Right hindlimb (tissue), 1 donor: ENCODE measurements at regions not wholly inside any gene's neighbourhood (a gene's known extent, or its start where the extent isn't known, plus 50 kb on each side); places are given as distances from the start of the nearest gene placed in this dataset.
"Not testable (repeated sequence)": the region's sequence is repeated elsewhere in the genome, so short reads cannot be mapped to it uniquely, and the experiment has no call there.

Source experiments
- DNase-seq: peaks from one replicate; pipeline ENCODE4 v3.0.0-alpha.2; 2018

- DNase-seq: no peak
Observed at GRCh38 chr1:233435622-233436021, 108.1 kb downstream of the MAP3K21 start.

GRCh38 chr1:233439721-233440120 is 112.2 kb downstream of the MAP3K21 start:
- DNase-seq: no peak

- DNase-seq: peak; percentile 33
Observed at GRCh38 chr1:233440951-233441401, 113.5 kb downstream of the MAP3K21 start.

- no peak for DNase-seq
Observed at GRCh38 chr1:233442026-233442780, 114.7 kb downstream of the MAP3K21 start.

DNA sequence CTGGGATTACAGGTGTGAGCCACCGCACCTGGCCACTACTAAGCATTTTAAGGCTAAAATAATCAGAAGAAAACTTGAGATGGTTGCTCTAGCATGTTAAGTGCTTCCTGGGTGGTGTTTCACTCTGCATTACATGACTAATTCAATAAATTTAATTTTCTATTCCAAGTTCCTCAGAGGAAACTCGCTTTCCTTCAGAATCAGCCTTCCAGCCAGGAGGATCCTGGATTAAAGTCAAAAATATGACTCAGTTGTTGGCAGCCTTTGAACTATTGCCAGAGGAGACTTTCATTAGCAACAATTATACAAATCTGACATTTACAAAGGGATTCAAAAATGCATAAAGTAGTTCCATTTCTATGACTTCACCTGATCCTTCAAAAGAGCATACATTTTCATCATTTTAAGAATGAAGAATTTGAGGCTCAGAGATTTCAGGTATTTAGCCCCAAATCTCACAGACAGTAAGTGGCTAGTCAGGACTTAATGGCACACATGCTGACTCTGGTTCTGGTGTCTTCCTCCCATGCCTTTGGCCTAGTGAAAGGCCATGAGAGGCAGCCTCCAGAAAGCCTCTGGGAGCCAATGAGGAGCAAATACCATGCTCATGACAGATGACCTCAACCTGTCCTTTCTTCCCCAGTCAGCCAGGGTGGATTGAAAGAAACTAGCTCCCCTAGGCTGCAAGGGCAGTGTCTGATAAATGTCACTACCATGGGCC is 115.7 kb downstream of the MAP3K21 start:
- DNase-seq: no peak

DNA sequence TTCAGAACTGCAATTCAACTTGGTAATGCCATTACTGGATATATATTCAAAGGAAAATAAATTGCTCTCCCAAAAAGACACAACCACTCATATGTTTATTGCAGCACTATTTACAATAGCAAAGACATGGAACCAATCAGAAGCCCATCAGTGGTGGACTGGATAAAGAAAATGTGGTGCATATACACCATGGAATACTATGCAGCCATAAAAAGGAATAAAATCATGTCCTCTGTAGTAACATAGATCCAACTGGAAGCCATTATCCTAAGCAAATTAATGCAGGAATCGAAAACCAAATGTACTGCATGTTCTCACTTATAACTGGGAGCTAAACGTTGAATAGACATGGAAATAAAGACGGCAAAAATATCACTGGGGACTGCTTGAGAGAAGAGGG is 117.0 kb downstream of the MAP3K21 start:
- DNase-seq: no peak

DNA sequence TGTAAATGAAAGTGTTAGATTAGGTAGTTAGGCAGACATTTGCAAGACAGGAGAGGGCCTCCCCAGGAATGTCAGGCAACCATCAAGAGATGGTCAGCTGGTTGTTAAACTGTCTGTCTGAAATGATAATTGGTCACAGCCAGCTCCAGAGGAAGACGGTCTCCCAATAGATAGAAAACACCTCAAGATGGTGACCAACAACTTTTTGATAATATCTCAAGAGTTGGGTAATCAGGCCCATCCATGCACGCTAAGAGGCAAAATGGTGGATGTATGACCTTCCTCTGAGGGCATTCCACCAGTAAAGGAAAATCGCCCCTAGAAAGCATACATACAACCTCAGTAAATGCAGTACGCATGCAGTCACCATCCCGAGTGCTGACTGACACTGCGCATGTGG is 118.2 kb downstream of the MAP3K21 start:
- no peak for DNase-seq

DNA sequence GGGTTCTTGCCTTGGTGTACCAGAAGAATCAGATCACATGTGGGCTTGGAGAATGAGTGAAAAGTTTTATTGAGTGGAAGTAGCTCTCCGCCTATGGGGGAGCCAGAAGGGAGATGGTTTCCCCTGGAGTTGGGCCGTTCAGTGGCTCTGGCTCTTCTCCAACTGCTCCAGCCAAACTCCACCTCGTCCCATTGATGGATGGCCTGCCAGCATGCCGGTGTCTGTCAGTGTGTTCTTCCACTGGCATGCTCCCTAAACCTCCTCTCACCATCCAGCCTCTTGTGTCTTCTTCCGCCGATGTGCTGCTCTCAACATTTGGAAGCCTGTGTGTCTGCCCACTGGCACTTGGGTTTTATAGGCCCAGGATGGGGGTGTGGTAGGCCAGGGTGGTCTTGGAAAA is 119.4 kb downstream of the MAP3K21 start:
- DNase-seq: no peak

- peak; percentile 33 for DNase-seq
Observed at GRCh38 chr1:233448109-233448689, 120.7 kb downstream of the MAP3K21 start.

- no peak for DNase-seq
Observed at GRCh38 chr1:233452724-233453123, 125.2 kb downstream of the MAP3K21 start.

GRCh38 chr1:233453433-233454200 is 126.1 kb downstream of the MAP3K21 start:
- DNase-seq: no peak

DNA sequence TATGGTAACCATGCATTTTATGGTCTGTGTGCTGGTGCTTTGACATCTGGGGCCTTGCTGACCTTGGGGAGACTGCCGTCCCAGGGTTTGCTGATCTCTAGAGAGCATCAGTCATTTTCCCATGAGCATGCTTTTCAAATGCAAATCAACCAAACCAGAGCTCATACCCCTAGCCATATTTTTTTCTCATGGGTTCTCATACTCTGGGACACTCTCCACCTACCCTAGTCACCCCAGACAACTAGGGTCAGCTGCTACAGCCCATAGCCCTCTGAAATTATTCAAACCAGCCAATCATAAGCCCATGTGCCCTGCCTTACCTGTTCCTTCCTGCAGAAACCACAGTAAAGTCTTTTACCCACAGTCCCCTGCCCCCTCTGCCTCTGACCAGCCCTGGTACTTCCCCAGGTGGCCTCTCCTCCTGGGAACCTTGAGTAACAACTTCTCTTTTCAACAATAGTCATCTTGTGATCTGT is 132.0 kb downstream of the MAP3K21 start:
- no peak for DNase-seq

- peak; percentile 22 for DNase-seq
Observed at GRCh38 chr1:233459968-233460367, 132.4 kb downstream of the MAP3K21 start.

DNA sequence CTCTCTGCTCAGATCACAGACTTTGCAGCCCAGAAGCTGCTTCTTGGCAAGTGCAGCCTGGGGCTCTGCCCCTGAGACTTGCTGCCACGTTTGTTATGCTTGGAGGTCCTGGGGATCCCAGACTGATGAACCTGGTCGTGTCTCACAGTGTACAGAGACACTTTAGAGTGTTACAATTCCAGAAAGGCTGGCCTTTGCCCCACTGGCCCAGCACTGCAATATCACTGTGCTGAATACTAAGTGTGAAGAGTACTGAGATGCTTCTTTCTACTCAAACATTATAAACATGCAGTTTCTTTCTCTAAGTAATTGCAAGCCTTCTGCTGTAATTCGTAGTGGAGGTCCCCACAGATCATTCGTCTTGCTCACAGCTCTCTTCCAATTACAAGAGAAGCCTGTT is 133.2 kb downstream of the MAP3K21 start:
- no peak for DNase-seq

- DNase-seq: no peak
Observed at GRCh38 chr1:233461847-233462246, 134.3 kb downstream of the MAP3K21 start.

DNA sequence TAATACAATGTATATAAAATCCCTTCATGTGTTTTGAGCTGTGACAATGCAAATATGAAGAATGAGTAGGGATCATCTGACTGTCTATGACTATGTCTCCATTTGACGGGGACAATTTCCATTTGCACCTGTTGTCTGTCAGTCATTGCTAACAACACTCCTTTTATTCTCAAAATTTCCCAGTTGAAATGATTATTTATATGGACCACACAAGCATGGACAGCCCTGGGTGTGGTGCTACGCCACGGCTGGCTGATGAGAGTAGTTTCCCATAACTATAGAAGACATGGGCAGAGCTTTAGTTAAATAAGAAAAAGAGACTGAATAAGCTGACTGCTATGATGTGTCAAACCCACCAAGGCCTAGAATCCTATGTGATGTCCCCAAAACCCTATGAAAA is 135.8 kb downstream of the MAP3K21 start:
- no peak for DNase-seq

GRCh38 chr1:233465745-233466343 is 138.3 kb downstream of the MAP3K21 start:
- no peak for DNase-seq

DNA sequence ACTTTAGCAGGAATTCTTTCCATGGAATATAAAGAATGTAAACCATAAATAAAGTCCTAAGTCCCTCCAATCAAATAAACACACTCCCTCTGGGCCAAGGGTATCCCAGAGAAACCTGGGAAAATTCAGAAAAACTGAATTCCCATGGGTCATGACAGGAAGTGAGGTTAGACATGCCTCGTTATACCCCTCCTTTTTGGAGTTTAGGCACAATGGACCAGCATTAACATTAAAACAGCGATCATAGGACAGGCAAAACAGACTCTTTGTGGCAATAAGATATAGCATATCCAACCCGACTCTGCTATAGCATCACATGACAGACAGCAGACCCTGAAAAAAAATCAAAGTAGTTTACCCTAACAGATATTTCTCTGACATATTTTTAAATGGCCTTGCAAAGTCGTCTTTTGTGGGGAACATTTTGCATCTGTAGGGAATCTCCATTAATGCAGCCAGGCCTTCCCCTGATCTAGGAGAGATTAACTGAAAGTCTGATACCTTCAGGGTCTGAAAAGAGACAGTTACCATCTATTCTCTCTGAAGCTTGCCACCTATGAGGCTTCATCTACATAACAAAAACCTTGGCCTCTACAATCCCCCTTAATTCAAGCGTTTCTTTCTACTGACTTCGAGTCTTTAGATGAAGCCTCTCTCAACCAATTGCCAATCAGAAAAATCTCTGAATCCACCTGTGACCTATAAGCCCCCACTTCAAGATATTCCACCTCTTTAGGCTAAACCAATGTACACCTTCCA is 143.0 kb upstream of the KCNK1 start:
- DNase-seq: no peak

GRCh38 chr1:233471851-233472250 is 142.1 kb upstream of the KCNK1 start:
- DNase-seq: not testable (repeated sequence)

DNA sequence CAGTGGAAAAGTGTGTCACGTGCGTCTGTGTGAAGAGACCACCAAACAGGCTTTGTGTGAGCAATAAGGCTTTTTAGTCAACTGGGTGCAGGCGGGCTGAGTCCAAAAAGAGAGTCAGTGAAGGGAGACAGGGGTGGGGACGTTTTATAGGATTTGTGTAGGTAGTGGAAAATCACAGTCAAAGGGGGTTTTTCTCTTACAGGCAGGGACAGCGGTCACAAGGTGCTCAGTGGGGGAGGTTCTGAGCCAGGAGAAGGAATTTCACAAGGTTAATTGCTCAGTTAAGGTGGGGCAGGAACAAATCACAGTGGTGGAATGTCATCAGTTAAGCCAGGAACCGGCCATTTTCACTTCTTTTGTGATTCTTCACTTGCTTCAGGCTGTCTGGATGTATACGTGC is 141.1 kb upstream of the KCNK1 start:
- DNase-seq: not testable (repeated sequence)

DNA sequence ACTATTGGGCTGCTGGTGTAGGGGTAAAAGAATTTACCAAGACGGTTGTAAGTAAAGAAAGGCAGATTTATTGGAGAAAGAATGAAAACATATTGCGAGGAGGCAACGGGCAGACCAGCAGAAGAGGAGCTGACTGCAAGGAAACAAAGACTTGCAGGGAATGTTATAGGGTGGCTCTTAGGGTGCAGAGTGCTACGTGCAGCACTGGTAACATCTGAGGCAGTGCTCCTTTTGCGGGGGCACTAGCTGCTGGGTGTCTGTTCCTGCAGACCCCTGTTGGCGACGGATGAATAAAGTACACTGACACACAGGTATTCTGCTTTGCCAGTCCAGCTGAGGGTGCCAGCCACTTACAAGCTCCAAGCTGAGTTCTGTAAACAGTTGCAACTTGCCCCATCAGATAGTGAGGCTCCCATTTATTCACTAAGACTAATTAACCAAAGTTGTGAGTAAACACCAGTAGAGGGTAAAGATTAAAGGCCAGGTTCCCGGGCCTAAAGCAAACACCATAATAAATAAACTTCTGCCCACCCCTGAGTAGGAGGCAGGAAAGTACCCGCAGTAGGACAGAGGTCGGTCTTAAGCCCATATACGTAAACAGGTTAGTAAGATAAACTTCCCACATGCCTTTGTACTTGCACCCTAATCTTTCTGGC is 140.2 kb upstream of the KCNK1 start:
- no peak for DNase-seq
